ENCODE measurements at regions not wholly inside any gene's neighbourhood (a gene's known extent, or its start where the extent isn't known, plus 50 kb on each side); places are given as distances from the start of the nearest gene placed in this dataset.

DNA sequence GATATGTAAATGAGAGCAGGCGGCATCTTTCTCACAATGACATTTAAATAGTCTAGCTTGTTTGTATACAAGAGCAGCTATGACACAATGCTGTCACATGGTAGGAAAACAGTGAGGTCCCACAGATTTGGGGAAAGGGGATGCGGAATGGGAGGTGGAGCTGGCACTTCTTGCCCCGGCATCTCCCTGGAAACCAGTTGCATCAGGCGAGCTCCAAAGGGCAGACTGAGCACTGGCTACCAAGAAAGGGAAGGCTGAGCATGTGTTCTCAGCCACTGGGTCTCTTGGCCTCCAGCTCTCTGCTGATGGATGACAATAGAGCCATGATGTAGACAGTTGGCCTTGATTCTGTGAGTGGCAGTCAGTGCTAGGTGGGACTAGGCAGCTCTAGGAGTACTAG lies 109.0 kb downstream of the UCHL1 start:
- TF ChIP-seq CTCF (IDR thresholded peaks at IDR 0.05; ENCODE audit: low read depth, low read length, missing input control): no peak
- TF ChIP-seq SP1 (IDR thresholded peaks at IDR 0.05): no peak
- TF ChIP-seq REST (IDR thresholded peaks at IDR 0.05): no peak
- no peak for TF ChIP-seq RXRA (IDR thresholded peaks at IDR 0.05)
- no peak for TF ChIP-seq FOXA1 (IDR thresholded peaks at IDR 0.05)
- TF ChIP-seq, protein P1, sequence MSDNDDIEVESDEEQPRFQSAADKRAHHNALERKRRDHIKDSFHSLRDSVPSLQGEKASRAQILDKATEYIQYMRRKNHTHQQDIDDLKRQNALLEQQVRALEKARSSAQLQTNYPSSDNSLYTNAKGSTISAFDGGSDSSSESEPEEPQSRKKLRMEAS (IDR thresholded peaks at IDR 0.05): no peak
- TF ChIP-seq, protein P2, sequence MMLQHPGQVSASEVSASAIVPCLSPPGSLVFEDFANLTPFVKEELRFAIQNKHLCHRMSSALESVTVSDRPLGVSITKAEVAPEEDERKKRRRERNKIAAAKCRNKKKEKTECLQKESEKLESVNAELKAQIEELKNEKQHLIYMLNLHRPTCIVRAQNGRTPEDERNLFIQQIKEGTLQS (IDR thresholded peaks at IDR 0.05): no peak
- TF ChIP-seq JUND (IDR thresholded peaks at IDR 0.05): no peak
- no peak for TF ChIP-seq TAF1 (conservative IDR thresholded peaks at IDR 0.05)
- no peak for TF ChIP-seq RAD21 (IDR thresholded peaks at IDR 0.05)
- no peak for TF ChIP-seq YY1 (IDR thresholded peaks at IDR 0.05)
- no peak for TF ChIP-seq GABPA (IDR thresholded peaks at IDR 0.05 in 1 of 2, conservative IDR thresholded peaks at IDR 0.05 in 1 of 2)
- no peak for TF ChIP-seq EGR1 (IDR thresholded peaks at IDR 0.05; ENCODE audit: low read depth in 2 of 2)
- no peak for TF ChIP-seq NR2F2 (IDR thresholded peaks at IDR 0.05)
